Kidney (tissue), 13 donors: ENCODE measurements at regions not wholly inside any gene's neighbourhood (a gene's known extent, or its start where the extent isn't known, plus 50 kb on each side); places are given as distances from the start of the nearest gene placed in this dataset.

ENCODE experiments used
- DNase-seq, 5 donors: peaks; one replicate each; pipeline ENCODE4 v3.0.0-alpha.2; 2013 to 2020
- FAIRE-seq: peaks from 2 replicates; lab custom pipeline; 2012; peaks lifted over from hg19 to GRCh38; lab: Jason Lieb, UNC
- H3K27ac ChIP-seq, 2 donors: one replicate each; pipeline ENCODE4 v1.7.0; 2013; ENCODE audit warnings: low read depth in 2 of 2, low read length in 2 of 2, inconsistent platforms in 1 of 2
- H3K27me3 ChIP-seq: one replicate; pipeline ENCODE4 v1.7.1; 2013; ENCODE audit warnings: low read length, inconsistent platforms; ENCODE audit not compliant: control insufficient read depth, insufficient read depth
- H3K36me3 ChIP-seq, 3 donors: one replicate each; pipeline versions ENCODE4 v1.7.0 to v1.7.1; 2013; ENCODE audit warnings: low read length in 3 of 3, control low read depth in 1 of 3, inconsistent platforms in 1 of 3; ENCODE audit not compliant: insufficient read depth in 3 of 3, control insufficient read depth in 2 of 3
- H3K4me1 ChIP-seq, 3 donors: one replicate each; pipeline versions ENCODE4 v1.7.0 to v1.7.1; 2013; ENCODE audit warnings: low read length in 3 of 3, inconsistent platforms in 1 of 3, low read depth in 1 of 3; ENCODE audit not compliant: control insufficient read depth in 2 of 3, insufficient read depth in 2 of 3
- H3K4me3 ChIP-seq, 3 donors: one replicate each; pipeline versions ENCODE4 v1.7.0 to v1.8.1; 2013; ENCODE audit warnings: low read length in 3 of 3, control low read depth in 1 of 3, inconsistent platforms in 1 of 3
- H3K9ac ChIP-seq, 3 donors: one replicate each; pipeline versions ENCODE4 v1.7.0 to v1.7.1; 2013; ENCODE audit warnings: low read length in 3 of 3, control low read depth in 1 of 3, inconsistent platforms in 1 of 3
- H3K9me3 ChIP-seq, 3 donors: one replicate each; pipeline versions ENCODE4 v1.7.0 to v1.7.1; 2013; ENCODE audit warnings: low read length in 3 of 3, control low read depth in 1 of 3, inconsistent platforms in 1 of 3; ENCODE audit not compliant: control insufficient read depth in 2 of 3, insufficient read depth in 1 of 3
- intact Hi-C: fragments of 100-400 bp; cut with DNase I; formaldehyde crosslinking; loops from one replicate; pipeline ENCODE4 v1.11.1; 2022
- TF ChIP-seq, protein P1 (sequence below): IDR thresholded peaks from 3 replicates; pipeline ENCODE4 v1.5.1; 2012; ENCODE audit warnings: mild to moderate bottlenecking, moderate library complexity, borderline replicate concordance; ENCODE audit not compliant: insufficient read depth; ENCODE audit errors: extremely low read depth
- donor health status: control.
- donor health status: control.
- donor health status: control.
- donor health status: control.
- donor health status: control.
- donor health status: DM: yes; HTN: yes; CAD: no.
- donor health status: Normal renal cell carcinoma (clear cell type).

DNA sequence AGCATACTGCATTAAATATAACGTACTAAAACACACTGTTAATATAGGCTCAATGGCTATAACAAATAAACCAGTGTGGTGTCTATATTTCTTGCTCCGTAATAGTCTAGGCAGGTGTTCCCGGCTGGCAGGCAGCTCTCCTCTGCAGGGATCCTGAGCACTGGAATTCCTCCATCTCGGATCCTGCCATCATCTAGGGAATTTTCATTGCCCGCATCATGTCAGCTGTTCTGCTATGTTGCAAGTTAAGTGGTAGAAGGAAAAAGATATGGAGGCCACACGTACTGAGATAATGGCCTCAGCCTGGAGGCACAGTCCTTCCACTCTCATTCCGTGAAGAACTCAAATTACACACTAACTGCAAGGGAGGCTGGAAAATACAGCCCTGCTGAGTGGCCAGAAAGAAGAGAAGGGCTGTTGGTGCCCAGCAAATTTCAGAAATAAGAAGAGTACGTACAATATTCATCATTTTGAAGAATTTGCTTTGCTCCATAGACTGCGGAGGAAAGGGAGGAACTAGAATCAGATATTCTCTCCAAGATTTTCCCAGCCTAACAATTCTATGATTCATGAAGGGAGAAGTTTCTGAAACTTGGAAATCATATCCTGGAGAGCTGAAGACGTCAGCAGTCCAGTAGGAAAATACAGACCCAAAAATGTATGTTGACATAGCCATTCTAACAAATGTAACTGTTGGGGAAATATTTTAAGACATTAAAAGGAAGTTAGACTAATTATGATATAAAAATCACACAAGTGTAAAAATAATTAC, 263.3 kb downstream of the MRPL39 start:
- H3K27me3 ChIP-seq = no peaks in the 10 kb centered on the region
- H3K4me3 ChIP-seq = no peak overlapping the region
- TF ChIP-seq, protein P1, sequence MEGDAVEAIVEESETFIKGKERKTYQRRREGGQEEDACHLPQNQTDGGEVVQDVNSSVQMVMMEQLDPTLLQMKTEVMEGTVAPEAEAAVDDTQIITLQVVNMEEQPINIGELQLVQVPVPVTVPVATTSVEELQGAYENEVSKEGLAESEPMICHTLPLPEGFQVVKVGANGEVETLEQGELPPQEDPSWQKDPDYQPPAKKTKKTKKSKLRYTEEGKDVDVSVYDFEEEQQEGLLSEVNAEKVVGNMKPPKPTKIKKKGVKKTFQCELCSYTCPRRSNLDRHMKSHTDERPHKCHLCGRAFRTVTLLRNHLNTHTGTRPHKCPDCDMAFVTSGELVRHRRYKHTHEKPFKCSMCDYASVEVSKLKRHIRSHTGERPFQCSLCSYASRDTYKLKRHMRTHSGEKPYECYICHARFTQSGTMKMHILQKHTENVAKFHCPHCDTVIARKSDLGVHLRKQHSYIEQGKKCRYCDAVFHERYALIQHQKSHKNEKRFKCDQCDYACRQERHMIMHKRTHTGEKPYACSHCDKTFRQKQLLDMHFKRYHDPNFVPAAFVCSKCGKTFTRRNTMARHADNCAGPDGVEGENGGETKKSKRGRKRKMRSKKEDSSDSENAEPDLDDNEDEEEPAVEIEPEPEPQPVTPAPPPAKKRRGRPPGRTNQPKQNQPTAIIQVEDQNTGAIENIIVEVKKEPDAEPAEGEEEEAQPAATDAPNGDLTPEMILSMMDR = no peak
- H3K36me3 ChIP-seq = no peaks in the 10 kb centered on the region
- H3K4me1 ChIP-seq = no peaks in the 10 kb centered on the region
- no peak for DNase-seq
- FAIRE-seq = no peak
- intact Hi-C loops = no loop called here
- H3K9ac ChIP-seq = no peak overlapping the region
- H3K27ac ChIP-seq = no peak overlapping the region
- H3K9me3 ChIP-seq = no peaks in the 10 kb centered on the region

- intact Hi-C loops = no loop called here
- Histone ChIP-seq H3K4me1 (no peaks in the 10 kb centered on the region), H3K4me3 (no peak overlapping the region), H3K27ac (no peak overlapping the region), H3K27me3 (no peaks in the 10 kb centered on the region), H3K36me3 (no peaks in the 10 kb centered on the region), H3K9ac (no peak overlapping the region), H3K9me3 (no peaks in the 10 kb centered on the region)
- no peak for DNase-seq
- no peak for FAIRE-seq
- TF ChIP-seq, protein P1 = no peak
Observed at GRCh38 chr21:25342816-25343215, 264.5 kb downstream of the MRPL39 start.

DNA sequence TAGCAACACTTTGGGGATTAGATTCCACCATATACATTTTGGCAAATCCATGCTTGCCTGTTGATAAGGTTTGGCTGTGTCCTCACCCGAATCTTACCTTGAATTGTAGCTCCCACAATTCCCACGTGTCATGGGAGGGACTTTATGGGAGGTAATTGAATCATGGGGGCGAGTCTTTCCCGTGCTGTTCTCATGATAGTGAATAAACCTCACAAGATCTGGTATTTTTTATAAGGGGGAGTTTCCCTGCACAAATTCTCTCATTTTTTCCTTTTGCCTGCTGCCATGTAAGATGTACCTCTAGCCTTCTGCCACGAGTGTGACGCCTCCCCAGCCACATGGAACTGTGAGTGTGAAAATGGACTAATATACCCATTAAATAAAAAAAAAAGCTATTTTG, 265.3 kb downstream of the MRPL39 start:
- intact Hi-C loops = no loop called here
- no peak overlapping the region for H3K27ac ChIP-seq
- no peaks in the 10 kb centered on the region for H3K36me3 ChIP-seq
- no peak overlapping the region for H3K4me3 ChIP-seq
- DNase-seq = no peak
- H3K27me3 ChIP-seq = no peaks in the 10 kb centered on the region
- no peak overlapping the region for H3K9ac ChIP-seq
- TF ChIP-seq, protein P1 = no peak
- no peaks in the 10 kb centered on the region for H3K9me3 ChIP-seq
- no peaks in the 10 kb centered on the region for H3K4me1 ChIP-seq
- FAIRE-seq = no peak
